MM.1S (cell line): ENCODE measurements at regions not wholly inside any gene's neighbourhood (a gene's known extent, or its start where the extent isn't known, plus 50 kb on each side); places are given as distances from the start of the nearest gene placed in this dataset.
"Not testable (repeated sequence)": the region's sequence is repeated elsewhere in the genome, so short reads cannot be mapped to it uniquely, and the experiment has no call there.

Experiments
- DNase-seq: peaks from one replicate; pipeline ENCODE4 v3.0.0-alpha.2; 2015
- H2AFZ ChIP-seq: fragments of 300-600 bp; sonication (generic); 2 replicates; pipeline ENCODE4 v1.6.0; 2016; ENCODE audit warnings: antibody characterized with exemption, low read length
- H3F3A ChIP-seq: fragments of 300-600 bp; sonication (generic); 2 replicates; pipeline ENCODE4 v1.6.1; 2016; ENCODE audit warnings: mild to moderate bottlenecking, antibody characterized with exemption, low read length, moderate library complexity, mixed read lengths; ENCODE audit not compliant: insufficient read depth
- H3K27ac ChIP-seq: fragments of 300-600 bp; sonication (generic); 2 replicates; pipeline ENCODE4 v1.5.1; 2016; ENCODE audit warnings: mild to moderate bottlenecking, low read length
- H3K27me3 ChIP-seq: fragments of 300-600 bp; sonication (generic); replicated peaks from 2 replicates; pipeline ENCODE4 v1.6.0; 2016; ENCODE audit warnings: low read length; ENCODE audit not compliant: insufficient read depth
- H3K36me3 ChIP-seq: fragments of 300-600 bp; sonication (generic); replicated peaks from 2 replicates; pipeline ENCODE4 v1.6.1; 2016; ENCODE audit warnings: mild to moderate bottlenecking, low read length, mixed read lengths; ENCODE audit not compliant: insufficient read depth
- H3K4me1 ChIP-seq: fragments of 300-600 bp; sonication (generic); 2 replicates; pipeline ENCODE4 v1.6.1; 2016; ENCODE audit warnings: low read length, mixed read lengths
- H3K4me2 ChIP-seq: fragments of 300-600 bp; sonication (generic); 2 replicates; pipeline ENCODE4 v1.6.0; 2016; ENCODE audit warnings: low read depth, low read length
- H3K4me3 ChIP-seq: fragments of 300-600 bp; sonication (generic); 2 replicates; pipeline ENCODE4 v1.5.1; 2016; ENCODE audit warnings: low read length, mixed read lengths
- H3K79me2 ChIP-seq: fragments of 300-600 bp; sonication (generic); 2 replicates; pipeline ENCODE4 v1.6.1; 2016; ENCODE audit warnings: mixed run types, low read length, mixed read lengths
- H3K9ac ChIP-seq: fragments of 300-600 bp; sonication (generic); 2 replicates; pipeline ENCODE4 v1.6.1; 2016; ENCODE audit warnings: low read length, mixed read lengths
- H3K9me2 ChIP-seq: fragments of 300-600 bp; sonication (generic); replicated peaks from 2 replicates; pipeline ENCODE4 v1.6.1; 2016; ENCODE audit warnings: mild to moderate bottlenecking, low read length, mixed read lengths; ENCODE audit not compliant: insufficient read depth
- H3K9me3 ChIP-seq: fragments of 300-600 bp; sonication (generic); replicated peaks from 2 replicates; pipeline ENCODE4 v1.6.1; 2016; ENCODE audit warnings: mild to moderate bottlenecking, low read length, mixed read lengths; ENCODE audit not compliant: insufficient read depth
- H4K20me1 ChIP-seq: fragments of 300-600 bp; sonication (generic); 2 replicates; pipeline ENCODE4 v1.6.1; 2016; ENCODE audit warnings: mild to moderate bottlenecking, low read length, moderate library complexity, mixed read lengths; ENCODE audit not compliant: insufficient read depth
- CTCF ChIP-seq: fragments of 300-600 bp; sonication (generic); IDR thresholded peaks from 2 replicates; pipeline ENCODE4 v1.5.1; 2016; ENCODE audit warnings: antibody characterized with exemption, low read length, mixed read lengths
- EZH2 ChIP-seq: fragments of 300-600 bp; sonication (generic); optimal IDR thresholded peaks from 2 replicates; pipeline ENCODE3; 2017; ENCODE audit warnings: low read depth, mild to moderate bottlenecking, antibody characterized with exemption, low read length, mixed read lengths
- EZH2phosphoT487 ChIP-seq: fragments of 300-600 bp; sonication (generic); IDR thresholded peaks from 2 replicates; pipeline ENCODE4 v1.6.1; 2018; ENCODE audit warnings: antibody characterized with exemption, low read length

- TF ChIP-seq CTCF = no peak
- no peaks in the 10 kb centered on the region for H3K9me3 ChIP-seq
- H3K27ac ChIP-seq = no peak overlapping the region
- no peak overlapping the region for H3K4me2 ChIP-seq
- H3K27me3 ChIP-seq = no peaks in the 10 kb centered on the region
- H3K9me2 ChIP-seq = no peaks in the 10 kb centered on the region
- no peaks in the 10 kb centered on the region for H3K4me1 ChIP-seq
- H3K79me2 ChIP-seq = no peaks in the 10 kb centered on the region
- no peaks in the 10 kb centered on the region for H3K36me3 ChIP-seq
- no peak overlapping the region for H3K4me3 ChIP-seq
- H4K20me1 ChIP-seq = no peaks in the 10 kb centered on the region
- no peak overlapping the region for H2AFZ ChIP-seq
- H3F3A ChIP-seq = no peaks in the 10 kb centered on the region
- no peak overlapping the region for H3K9ac ChIP-seq
- DNase-seq = no peak
Measured at GRCh38 chr1:221525749-221526148, 216.1 kb downstream of the DUSP10 start.

GRCh38 chr1:221527302-221527701 lies 214.6 kb downstream of the DUSP10 start:
- no peaks in the 10 kb centered on the region for H3F3A ChIP-seq
- no peak overlapping the region for H3K4me2 ChIP-seq
- TF ChIP-seq EZH2phosphoT487 = no peak
- no peak for TF ChIP-seq EZH2
- TF ChIP-seq CTCF = no peak
- no peaks in the 10 kb centered on the region for H3K9me2 ChIP-seq
- DNase-seq = no peak
- no peaks in the 10 kb centered on the region for H3K79me2 ChIP-seq
- H3K9me3 ChIP-seq = no peaks in the 10 kb centered on the region
- H4K20me1 ChIP-seq = no peaks in the 10 kb centered on the region
- no peaks in the 10 kb centered on the region for H3K4me1 ChIP-seq
- H2AFZ ChIP-seq = no peak overlapping the region
- no peak overlapping the region for H3K9ac ChIP-seq
- H3K4me3 ChIP-seq = no peak overlapping the region
- H3K36me3 ChIP-seq = no peaks in the 10 kb centered on the region
- H3K27me3 ChIP-seq = no peaks in the 10 kb centered on the region
- H3K27ac ChIP-seq = no peak overlapping the region

- DNase-seq = no peak
- no peaks in the 10 kb centered on the region for H3K9me3 ChIP-seq
- no peaks in the 10 kb centered on the region for H4K20me1 ChIP-seq
- no peak overlapping the region for H3K27ac ChIP-seq
- H3K9ac ChIP-seq = no peak overlapping the region
- no peaks in the 10 kb centered on the region for H3K27me3 ChIP-seq
- no peaks in the 10 kb centered on the region for H3F3A ChIP-seq
- TF ChIP-seq EZH2phosphoT487 (no peak), CTCF (no peak)
- H3K4me2 ChIP-seq = no peak overlapping the region
- H2AFZ ChIP-seq = no peak overlapping the region
- H3K9me2 ChIP-seq = no peaks in the 10 kb centered on the region
- H3K4me1 ChIP-seq = no peaks in the 10 kb centered on the region
- H3K36me3 ChIP-seq = no peaks in the 10 kb centered on the region
- H3K4me3 ChIP-seq = no peak overlapping the region
- H3K79me2 ChIP-seq = no peaks in the 10 kb centered on the region
Measured at GRCh38 chr1:221527886-221528624, 213.8 kb downstream of the DUSP10 start.

- H3K9me3 ChIP-seq, H3K9ac ChIP-seq, H3K27ac ChIP-seq, H3K4me3 ChIP-seq, H3K36me3 ChIP-seq, H3F3A ChIP-seq, H3K4me2 ChIP-seq, DNase-seq, H3K9me2 ChIP-seq, H4K20me1 ChIP-seq, H3K79me2 ChIP-seq, H3K27me3 ChIP-seq, H3K4me1 ChIP-seq, H2AFZ ChIP-seq: not testable (repeated sequence)
Measured at GRCh38 chr1:221530159-221530558, 211.7 kb downstream of the DUSP10 start.
